Esophagus squamous epithelium (tissue), 4 donors: ENCODE measurements at regions not wholly inside any gene's neighbourhood (a gene's known extent, or its start where the extent isn't known, plus 50 kb on each side); places are given as distances from the start of the nearest gene placed in this dataset.

ENCODE experiments used
- CTCF ChIP-seq, 6 experiments: fragments of 450-650 bp in 4 of 6; fragments of 200-600 bp in 2 of 6; sonication (generic) in 2 of 6; IDR thresholded peaks; one replicate each; pipeline ENCODE4 v1.5.1; 2016 to 2019; ENCODE audit warnings: antibody characterized with exemption in 6 of 6, mild to moderate bottlenecking in 4 of 6, moderate library complexity in 4 of 6
- POLR2A ChIP-seq, 4 donors: fragments of 450-650 bp; IDR thresholded peaks; one replicate each; pipeline ENCODE4 v1.6.1; 2017; ENCODE audit warnings: antibody characterized with exemption in 4 of 4, mild to moderate bottlenecking in 4 of 4, moderate library complexity in 3 of 4

GRCh38 chr9:126107693-126108092 is 218.9 kb upstream of the MVB12B start:
- TF ChIP-seq CTCF (IDR thresholded peaks at IDR 0.05) (no peak), POLR2A (IDR thresholded peaks at IDR 0.05) (no peak)
